ENCODE measurements at regions not wholly inside any gene's neighbourhood (a gene's known extent, or its start where the extent isn't known, plus 50 kb on each side); places are given as distances from the start of the nearest gene placed in this dataset.

DNA sequence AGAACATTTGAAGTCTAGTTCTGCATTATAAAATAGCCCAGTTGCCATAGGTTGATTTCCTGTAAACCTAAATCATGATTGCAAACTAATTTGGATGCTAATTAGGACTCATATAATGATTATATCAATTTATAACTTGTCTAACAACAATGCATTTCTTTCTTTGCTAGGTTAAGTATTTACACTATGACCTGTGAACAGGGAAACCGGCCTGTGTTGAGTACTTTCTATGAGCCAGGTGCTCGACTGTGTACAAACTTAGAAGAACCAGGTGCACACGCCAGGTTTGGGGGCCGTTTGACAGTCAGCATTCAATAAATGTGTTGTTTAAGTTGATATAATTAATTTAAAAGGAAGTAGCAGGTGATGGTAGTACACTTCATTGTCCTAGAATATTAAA is 203.1 kb downstream of the TM9SF2 start:
- TF ChIP-seq POLR2AphosphoS5 (IDR thresholded peaks at IDR 0.05; ENCODE audit: low read depth, low read length) (no peak), SIN3A (IDR thresholded peaks at IDR 0.05; ENCODE audit: borderline replicate concordance, insufficient read depth, low read length) (no peak)
- TF ChIP-seq, protein P1, sequence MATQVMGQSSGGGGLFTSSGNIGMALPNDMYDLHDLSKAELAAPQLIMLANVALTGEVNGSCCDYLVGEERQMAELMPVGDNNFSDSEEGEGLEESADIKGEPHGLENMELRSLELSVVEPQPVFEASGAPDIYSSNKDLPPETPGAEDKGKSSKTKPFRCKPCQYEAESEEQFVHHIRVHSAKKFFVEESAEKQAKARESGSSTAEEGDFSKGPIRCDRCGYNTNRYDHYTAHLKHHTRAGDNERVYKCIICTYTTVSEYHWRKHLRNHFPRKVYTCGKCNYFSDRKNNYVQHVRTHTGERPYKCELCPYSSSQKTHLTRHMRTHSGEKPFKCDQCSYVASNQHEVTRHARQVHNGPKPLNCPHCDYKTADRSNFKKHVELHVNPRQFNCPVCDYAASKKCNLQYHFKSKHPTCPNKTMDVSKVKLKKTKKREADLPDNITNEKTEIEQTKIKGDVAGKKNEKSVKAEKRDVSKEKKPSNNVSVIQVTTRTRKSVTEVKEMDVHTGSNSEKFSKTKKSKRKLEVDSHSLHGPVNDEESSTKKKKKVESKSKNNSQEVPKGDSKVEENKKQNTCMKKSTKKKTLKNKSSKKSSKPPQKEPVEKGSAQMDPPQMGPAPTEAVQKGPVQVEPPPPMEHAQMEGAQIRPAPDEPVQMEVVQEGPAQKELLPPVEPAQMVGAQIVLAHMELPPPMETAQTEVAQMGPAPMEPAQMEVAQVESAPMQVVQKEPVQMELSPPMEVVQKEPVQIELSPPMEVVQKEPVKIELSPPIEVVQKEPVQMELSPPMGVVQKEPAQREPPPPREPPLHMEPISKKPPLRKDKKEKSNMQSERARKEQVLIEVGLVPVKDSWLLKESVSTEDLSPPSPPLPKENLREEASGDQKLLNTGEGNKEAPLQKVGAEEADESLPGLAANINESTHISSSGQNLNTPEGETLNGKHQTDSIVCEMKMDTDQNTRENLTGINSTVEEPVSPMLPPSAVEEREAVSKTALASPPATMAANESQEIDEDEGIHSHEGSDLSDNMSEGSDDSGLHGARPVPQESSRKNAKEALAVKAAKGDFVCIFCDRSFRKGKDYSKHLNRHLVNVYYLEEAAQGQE (IDR thresholded peaks at IDR 0.05; ENCODE audit: insufficient read depth in 1 of 2, low read depth in 2 of 2, low read length in 2 of 2): no peak

Data from PFSK-1 (cell line).